Mucosa of rectum (tissue), 2 donors: ENCODE measurements at regions not wholly inside any gene's neighbourhood (a gene's known extent, or its start where the extent isn't known, plus 50 kb on each side); places are given as distances from the start of the nearest gene placed in this dataset.
"Not testable (repeated sequence)": the region's sequence is repeated elsewhere in the genome, so short reads cannot be mapped to it uniquely, and the experiment has no call there.

ENCODE experiments used
- H3K27ac ChIP-seq, 2 donors: one replicate each; pipeline ENCODE4 v1.7.0; 2013; ENCODE audit warnings: inconsistent platforms in 2 of 2, low read depth in 2 of 2, low read length in 2 of 2
- H3K27me3 ChIP-seq, 2 donors: one replicate each; pipeline ENCODE4 v1.7.0; 2013; ENCODE audit warnings: low read length in 2 of 2; ENCODE audit not compliant: control insufficient read depth in 2 of 2, insufficient read depth in 2 of 2
- H3K36me3 ChIP-seq, 2 donors: one replicate each; pipeline ENCODE4 v1.7.0; 2013; ENCODE audit warnings: low read length in 2 of 2; ENCODE audit not compliant: control insufficient read depth in 2 of 2, insufficient read depth in 2 of 2
- H3K4me1 ChIP-seq, 2 donors: one replicate each; pipeline ENCODE4 v1.7.0; 2013; ENCODE audit warnings: low read length in 2 of 2, mild to moderate bottlenecking in 1 of 2; ENCODE audit not compliant: control insufficient read depth in 2 of 2, insufficient read depth in 2 of 2
- H3K4me3 ChIP-seq, 2 donors: one replicate each; pipeline ENCODE4 v1.7.0; 2013; ENCODE audit warnings: low read length in 2 of 2
- H3K9ac ChIP-seq, 2 donors: one replicate each; pipeline ENCODE4 v1.7.0; 2013; ENCODE audit warnings: low read length in 2 of 2, low read depth in 1 of 2, mild to moderate bottlenecking in 1 of 2
- H3K9me3 ChIP-seq, 2 donors: one replicate each; pipeline ENCODE4 v1.7.0; 2013; ENCODE audit warnings: low read length in 2 of 2; ENCODE audit not compliant: control insufficient read depth in 2 of 2
- donor health status: healthy.
- donor health status: Normal muscosa, but diverticular disease.

DNA sequence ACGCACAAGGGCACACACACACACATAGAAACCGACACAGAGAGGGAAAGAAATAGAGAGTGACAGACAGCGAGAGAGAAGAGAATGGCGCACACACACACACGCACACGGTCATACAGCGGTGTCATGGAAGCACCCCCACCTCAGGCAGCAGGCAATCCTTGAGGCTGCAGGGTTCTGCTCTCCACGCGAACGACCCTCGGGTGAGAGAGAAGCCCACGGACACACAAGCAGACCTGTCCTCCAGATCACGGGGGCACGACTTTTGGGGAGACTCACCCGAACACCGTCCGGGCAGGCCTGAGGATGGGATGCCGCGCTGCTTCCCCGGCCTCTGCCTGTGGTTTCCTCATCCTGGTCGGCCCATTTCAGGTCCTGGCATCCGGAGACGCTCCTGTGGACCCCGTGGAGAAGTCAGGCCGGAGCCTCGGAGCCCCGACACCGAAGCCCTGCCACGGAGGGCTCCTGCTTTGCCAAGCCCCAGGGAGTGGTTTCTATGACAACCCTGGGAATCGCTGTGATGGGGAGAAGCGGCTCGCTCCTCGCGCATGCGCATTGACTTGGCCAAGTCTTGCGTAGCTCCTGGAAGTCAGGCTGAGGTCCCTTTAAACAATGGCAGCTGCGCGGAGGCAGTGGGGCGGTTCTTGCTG is 118.2 kb upstream of the KCNJ18 start:
- Histone ChIP-seq H3K36me3 (no peaks in the 10 kb centered on the region), H3K9ac (peak overlapping the region in 1 of 2 donors; percentile 44), H3K27me3 (no peaks in the 10 kb centered on the region), H3K27ac (no peak overlapping the region), H3K9me3 (no peaks in the 10 kb centered on the region), H3K4me1 (no peaks in the 10 kb centered on the region), H3K4me3 (peak overlapping the region; percentile 38 to 67)

DNA sequence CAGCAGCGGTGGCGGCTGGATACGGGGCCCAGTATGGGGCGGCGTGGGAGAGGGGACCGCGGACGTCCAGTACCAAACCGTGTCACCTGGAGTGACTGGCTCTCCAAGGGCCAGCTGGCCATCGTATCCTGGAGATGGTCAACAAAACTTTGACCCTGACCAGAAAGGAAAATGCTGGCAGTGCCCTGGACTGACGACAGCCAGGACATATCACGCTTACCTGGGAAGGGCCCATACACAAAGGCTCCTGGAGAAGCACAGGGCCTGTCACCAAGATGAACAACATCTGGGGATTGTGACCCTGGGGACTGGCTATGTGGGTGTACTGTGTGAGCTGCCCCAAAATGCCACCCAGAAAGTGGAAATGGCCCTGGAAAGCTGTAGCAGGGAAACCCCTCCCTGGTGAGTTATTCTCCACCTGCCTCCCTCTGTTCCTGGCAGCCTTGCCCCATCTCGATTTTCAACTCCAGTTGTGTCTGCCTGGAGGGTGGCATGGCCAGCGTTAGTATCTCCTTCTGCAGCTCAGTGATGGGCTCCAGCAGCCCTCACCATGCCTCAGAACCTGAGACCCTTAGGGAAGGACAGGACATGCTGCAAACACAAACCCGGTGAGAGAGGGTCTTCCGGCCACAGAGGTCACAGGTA is 117.6 kb upstream of the KCNJ18 start:
- not testable (repeated sequence) for H3K36me3 ChIP-seq, H3K9ac ChIP-seq, H3K9me3 ChIP-seq, H3K27me3 ChIP-seq, H3K27ac ChIP-seq, H3K4me1 ChIP-seq
- H3K4me3 ChIP-seq = peak overlapping the region in 1 of 2 donors; percentile 13

DNA sequence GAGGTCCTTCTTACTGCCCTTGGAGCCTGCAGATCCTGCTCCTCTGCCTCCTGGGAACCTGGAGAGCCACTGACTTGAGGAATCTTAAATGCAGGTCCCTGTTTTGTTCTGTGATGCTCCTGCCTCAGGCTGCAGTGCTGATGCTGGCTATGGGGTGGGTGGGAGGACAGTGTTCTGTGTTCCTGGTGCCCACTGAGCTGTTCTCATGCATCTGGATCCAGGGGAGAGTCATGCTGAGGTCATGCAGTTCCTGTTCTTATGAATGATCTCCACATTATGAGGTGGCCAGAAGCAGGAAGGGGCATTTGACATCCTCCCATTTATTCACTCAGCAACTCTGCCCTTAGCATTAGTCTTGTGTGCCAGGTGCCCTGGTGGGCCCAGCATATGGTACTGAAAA is 113.5 kb upstream of the KCNJ18 start:
- not testable (repeated sequence) for H3K4me3 ChIP-seq, H3K27me3 ChIP-seq, H3K9me3 ChIP-seq, H3K9ac ChIP-seq, H3K27ac ChIP-seq, H3K36me3 ChIP-seq, H3K4me1 ChIP-seq

DNA sequence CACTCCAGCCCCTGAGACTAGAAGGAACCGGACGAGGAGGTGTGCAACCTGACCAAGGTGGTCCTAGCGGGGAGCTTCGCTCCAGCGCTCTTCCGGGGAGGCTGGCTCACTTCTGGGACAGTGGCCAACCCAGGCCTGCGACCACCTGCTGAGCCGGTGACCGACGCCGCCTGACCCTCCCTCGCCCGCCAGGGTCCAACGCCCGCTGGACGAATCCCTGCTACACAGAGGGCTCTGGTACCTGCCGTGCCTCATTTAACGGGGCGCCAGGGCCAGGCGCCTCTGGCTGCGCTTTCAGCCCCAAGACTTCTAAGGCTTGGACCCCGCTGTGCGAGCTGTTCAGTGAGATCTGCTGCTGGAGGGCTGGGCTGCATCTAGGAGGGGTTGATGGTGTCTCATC is 99.5 kb upstream of the KCNJ18 start:
- Histone ChIP-seq H3K27ac (no peak overlapping the region), H3K27me3 (no peaks in the 10 kb centered on the region), H3K9ac (no peak overlapping the region), H3K4me1 (peaks cover 0 to 3% of the 10 kb centered on the region in 2 donors), H3K36me3 (no peaks in the 10 kb centered on the region), H3K4me3 (no peak overlapping the region), H3K9me3 (no peaks in the 10 kb centered on the region)

DNA sequence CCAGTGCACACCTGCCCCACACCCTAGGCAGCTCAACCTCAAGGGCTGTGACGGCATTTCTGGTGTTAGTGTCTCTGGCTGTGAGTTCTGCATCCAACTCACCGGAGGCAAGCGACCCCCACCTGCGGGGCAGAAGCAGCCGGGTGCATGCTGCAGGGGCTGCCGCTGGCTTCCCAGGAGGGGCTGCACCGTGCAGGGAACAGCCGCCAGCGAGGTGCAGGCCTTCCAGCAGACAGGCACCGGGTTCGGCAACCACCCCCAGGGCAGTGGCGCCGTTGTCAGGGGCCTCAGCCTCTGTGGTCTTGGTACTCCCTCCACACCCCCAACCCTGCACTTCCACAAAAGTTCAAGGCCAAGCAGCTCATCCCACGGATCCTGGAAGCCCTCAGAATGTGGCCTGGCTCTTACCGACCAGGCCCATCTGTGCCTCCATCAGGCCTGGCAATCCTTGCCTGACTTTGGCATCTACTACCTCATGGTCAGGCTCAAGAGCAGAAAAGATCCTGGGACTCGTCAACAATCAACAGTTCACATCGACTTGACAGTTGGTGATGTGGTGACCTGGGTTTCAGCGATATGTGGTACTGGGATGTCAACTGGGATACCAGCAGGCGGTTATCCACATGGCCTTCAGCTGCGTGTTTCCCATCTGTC is 98.7 kb upstream of the KCNJ18 start:
- not testable (repeated sequence) for H3K9me3 ChIP-seq, H3K4me3 ChIP-seq, H3K9ac ChIP-seq, H3K36me3 ChIP-seq, H3K27me3 ChIP-seq, H3K4me1 ChIP-seq, H3K27ac ChIP-seq

DNA sequence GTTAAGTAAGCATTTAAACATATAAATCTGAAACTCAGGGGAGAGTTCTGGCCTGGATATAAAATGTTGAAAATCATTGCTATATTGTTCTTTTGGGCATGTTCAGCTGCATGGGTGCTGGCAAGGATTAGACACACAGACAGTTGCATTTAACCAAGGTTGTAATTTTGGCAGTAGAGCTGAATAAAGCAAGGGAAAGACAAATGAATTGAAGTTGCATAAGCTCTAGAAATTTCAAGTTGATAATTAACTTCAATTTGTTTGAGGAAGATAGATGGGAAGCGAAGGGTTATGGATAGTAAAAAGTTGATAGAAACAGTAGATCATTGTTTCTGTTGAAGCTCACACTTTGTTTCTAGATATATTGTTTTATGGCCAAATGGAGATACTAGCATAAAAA is 97.2 kb upstream of the KCNJ18 start:
- Histone ChIP-seq H3K27ac (no peak overlapping the region), H3K4me3 (no peak overlapping the region), H3K9ac (no peak overlapping the region), H3K27me3 (no peaks in the 10 kb centered on the region), H3K4me1 (peaks cover 0 to 3% of the 10 kb centered on the region in 2 donors), H3K36me3 (no peaks in the 10 kb centered on the region), H3K9me3 (no peaks in the 10 kb centered on the region)

DNA sequence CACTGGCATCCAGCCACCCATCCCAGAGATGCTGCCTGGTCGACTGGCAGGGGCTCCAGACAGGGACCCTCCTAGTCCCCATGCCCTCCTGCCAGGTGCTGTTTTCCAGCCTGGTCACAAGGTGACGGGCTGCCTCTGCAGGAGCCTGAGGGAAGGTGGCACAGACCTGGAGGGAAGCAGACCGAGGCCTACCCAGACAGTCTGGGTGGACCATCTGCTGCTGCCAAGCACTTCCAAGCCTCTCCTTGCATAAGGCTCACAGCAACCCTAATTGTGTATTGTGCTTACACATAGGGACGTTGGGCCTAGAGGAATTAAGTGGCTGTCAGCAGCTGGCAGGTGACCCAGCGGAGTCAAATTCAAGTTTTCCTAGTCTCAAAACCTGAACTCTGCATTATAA is 90.1 kb upstream of the KCNJ18 start:
- H3K4me3 ChIP-seq = no peak overlapping the region
- H3K27ac ChIP-seq = no peak overlapping the region
- H3K9me3 ChIP-seq = no peaks in the 10 kb centered on the region
- H3K4me1 ChIP-seq = no peaks in the 10 kb centered on the region
- H3K9ac ChIP-seq = no peak overlapping the region
- no peaks in the 10 kb centered on the region for H3K36me3 ChIP-seq
- no peaks in the 10 kb centered on the region for H3K27me3 ChIP-seq

DNA sequence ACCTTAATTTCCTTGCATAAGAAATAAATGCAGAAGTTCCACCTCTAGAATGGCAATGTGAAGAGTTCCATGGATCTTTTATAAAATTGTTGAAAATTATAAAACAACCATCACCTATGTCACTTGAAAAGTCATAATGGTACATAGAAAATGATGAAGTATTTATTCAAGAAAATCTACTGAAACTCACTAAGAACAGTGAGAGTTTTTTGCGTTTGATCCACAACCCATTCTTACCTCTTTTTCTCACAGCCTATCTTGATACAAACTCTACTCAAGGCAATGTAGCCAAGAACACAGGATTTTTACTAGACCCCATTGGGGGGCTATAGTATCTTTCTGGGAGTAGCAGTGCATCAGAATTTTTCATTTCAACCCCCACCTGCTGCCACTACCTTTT is 89.0 kb upstream of the KCNJ18 start:
- not testable (repeated sequence) for H3K4me1 ChIP-seq, H3K36me3 ChIP-seq, H3K4me3 ChIP-seq, H3K9me3 ChIP-seq, H3K9ac ChIP-seq, H3K27me3 ChIP-seq, H3K27ac ChIP-seq

DNA sequence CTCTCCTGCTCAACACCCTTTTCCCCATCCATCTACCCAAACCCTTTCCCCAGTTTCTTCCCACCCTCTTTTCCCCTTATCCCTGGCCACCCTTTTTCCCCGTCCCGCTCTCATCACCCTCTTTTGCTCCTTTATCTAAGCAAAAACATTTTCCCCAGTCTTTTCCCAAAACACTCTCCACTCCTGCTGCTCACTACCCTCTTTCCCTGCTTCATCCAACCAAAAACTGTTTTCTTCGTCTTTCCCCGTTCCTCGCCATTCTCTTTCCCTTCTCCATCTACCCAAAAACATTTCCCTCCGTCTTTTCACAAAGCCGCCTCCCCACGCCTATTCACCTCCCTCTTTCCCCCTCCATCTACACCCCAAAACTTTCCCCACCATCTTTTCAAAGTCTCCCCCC is 80.9 kb upstream of the KCNJ18 start:
- not testable (repeated sequence) for H3K36me3 ChIP-seq, H3K9ac ChIP-seq, H3K4me3 ChIP-seq, H3K27me3 ChIP-seq, H3K9me3 ChIP-seq, H3K27ac ChIP-seq, H3K4me1 ChIP-seq

DNA sequence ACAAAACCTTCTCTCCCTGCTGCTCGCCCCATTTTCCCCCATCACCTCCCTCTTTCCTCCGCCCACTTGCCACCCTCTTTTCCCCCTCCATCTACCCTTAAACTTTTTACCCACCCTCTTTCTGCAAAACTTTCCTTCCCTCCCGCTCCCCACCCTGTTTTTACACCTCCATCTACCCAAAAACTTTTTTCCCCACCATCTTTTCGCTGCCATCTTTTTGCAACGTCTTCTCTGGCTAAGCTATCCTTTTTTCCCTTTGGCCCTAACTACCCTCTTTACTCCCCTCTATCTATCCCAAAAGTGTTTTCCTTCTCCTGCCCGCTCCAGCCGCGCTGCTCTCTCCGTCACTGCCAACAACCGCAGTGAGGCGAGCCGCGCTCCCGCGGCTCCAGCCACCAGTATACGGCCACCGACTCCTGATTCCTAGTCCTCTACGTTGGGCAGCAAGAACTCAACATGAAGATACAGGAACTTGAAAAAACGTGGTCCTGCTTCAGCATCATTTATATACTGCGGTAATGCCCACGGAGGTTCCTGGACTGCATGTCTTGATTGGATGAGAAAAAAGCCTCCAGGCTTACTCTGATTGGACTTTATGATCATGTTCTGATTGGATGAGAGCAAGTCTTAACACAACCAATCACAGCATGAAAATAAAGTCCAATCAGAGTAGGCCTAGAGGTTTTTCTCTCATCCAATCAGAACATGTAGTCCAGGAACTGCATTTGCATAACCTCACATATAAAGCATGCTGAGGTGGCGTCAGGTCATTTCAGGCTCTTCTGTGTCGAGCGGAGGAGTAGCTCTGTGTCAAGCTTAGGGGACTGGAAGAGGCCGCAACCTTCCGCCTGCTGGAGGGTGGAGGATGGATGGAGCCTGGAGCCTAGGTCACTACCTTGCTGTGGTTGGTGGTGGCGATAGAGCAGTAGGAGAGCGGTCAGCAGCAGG is 79.9 kb upstream of the KCNJ18 start:
- not testable (repeated sequence) for H3K9me3 ChIP-seq, H3K4me3 ChIP-seq, H3K27ac ChIP-seq, H3K9ac ChIP-seq, H3K27me3 ChIP-seq, H3K36me3 ChIP-seq, H3K4me1 ChIP-seq
